Activated CD8-positive, alpha-beta memory T cell treated with anti-CD3 and anti-CD28 coated beads for 48 hours (primary cell): ENCODE measurements at regions not wholly inside any gene's neighbourhood (a gene's known extent, or its start where the extent isn't known, plus 50 kb on each side); places are given as distances from the start of the nearest gene placed in this dataset.

Source experiments
- DNase-seq, 3 experiments: peaks; one replicate each; pipeline ENCODE4 v3.0.0-alpha.2; 2020; ENCODE audit warnings: low read depth in 2 of 3, low spot score in 2 of 3

GRCh38 chr16:65661558-65661957 lies 539.7 kb upstream of the CDH11 start:
- DNase-seq: no peak

GRCh38 chr16:65660390-65660789 lies 538.5 kb upstream of the CDH11 start:
- DNase-seq: no peak

- no peak for DNase-seq
Observed at GRCh38 chr16:65659758-65660157, 537.9 kb upstream of the CDH11 start.

GRCh38 chr16:65658787-65659220 lies 536.9 kb upstream of the CDH11 start:
- DNase-seq: no peak

GRCh38 chr16:65658349-65658748 lies 536.5 kb upstream of the CDH11 start:
- no peak for DNase-seq

GRCh38 chr16:65657556-65657955 lies 535.7 kb upstream of the CDH11 start:
- no peak for DNase-seq

- no peak for DNase-seq
Observed at GRCh38 chr16:65657071-65657494, 535.2 kb upstream of the CDH11 start.

- DNase-seq: no peak
Observed at GRCh38 chr16:65655802-65656201, 533.9 kb upstream of the CDH11 start.

- DNase-seq: no peak
Observed at GRCh38 chr16:65648101-65648500, 526.2 kb upstream of the CDH11 start.

- no peak for DNase-seq
Observed at GRCh38 chr16:65644821-65645220, 523.0 kb upstream of the CDH11 start.

- no peak for DNase-seq
Observed at GRCh38 chr16:65641762-65642289, 520.0 kb upstream of the CDH11 start.

GRCh38 chr16:65641049-65641761 lies 519.3 kb upstream of the CDH11 start:
- no peak for DNase-seq

- DNase-seq: no peak
Observed at GRCh38 chr16:65634833-65635232, 513.0 kb upstream of the CDH11 start.

- DNase-seq: no peak
Observed at GRCh38 chr16:65634291-65634690, 512.4 kb upstream of the CDH11 start.

GRCh38 chr16:65624666-65625065 lies 502.8 kb upstream of the CDH11 start:
- no peak for DNase-seq

- DNase-seq: no peak
Observed at GRCh38 chr16:65624229-65624628, 502.4 kb upstream of the CDH11 start.

- DNase-seq: no peak
Observed at GRCh38 chr16:65622871-65623270, 501.0 kb upstream of the CDH11 start.

GRCh38 chr16:65622151-65622550 lies 500.3 kb upstream of the CDH11 start:
- no peak for DNase-seq

GRCh38 chr16:65621640-65622039 lies 499.8 kb upstream of the CDH11 start:
- no peak for DNase-seq

- no peak for DNase-seq
Observed at GRCh38 chr16:65619606-65620005, 497.7 kb upstream of the CDH11 start.

GRCh38 chr16:65618931-65619330 lies 497.1 kb upstream of the CDH11 start:
- no peak for DNase-seq

- DNase-seq: no peak
Observed at GRCh38 chr16:65618333-65618732, 496.5 kb upstream of the CDH11 start.

GRCh38 chr16:65617421-65617820 lies 495.6 kb upstream of the CDH11 start:
- DNase-seq: no peak
